Glutamatergic neuron (in vitro differentiated cells): ENCODE measurements at regions not wholly inside any gene's neighbourhood (a gene's known extent, or its start where the extent isn't known, plus 50 kb on each side); places are given as distances from the start of the nearest gene placed in this dataset.

Source experiments
- DNase-seq: peaks from one replicate; pipeline ENCODE4 v3.0.0; 2022
- H3K27ac Mint-ChIP-seq: one replicate; pipeline ENCODE4 v1.8.0; 2020; ENCODE audit warnings: mild to moderate bottlenecking, mixed read lengths, inconsistent platforms; ENCODE audit not compliant: unreplicated experiment
- H3K27me3 Mint-ChIP-seq: one replicate; pipeline ENCODE4 v1.8.0; 2020; ENCODE audit warnings: mild to moderate bottlenecking, moderate library complexity, mixed read lengths, inconsistent platforms; ENCODE audit not compliant: unreplicated experiment
- H3K36me3 Mint-ChIP-seq: one replicate; pipeline ENCODE4 v1.8.0; 2020; ENCODE audit warnings: mild to moderate bottlenecking, mixed read lengths, inconsistent platforms; ENCODE audit not compliant: unreplicated experiment
- H3K4me1 Mint-ChIP-seq: one replicate; pipeline ENCODE4 v1.8.0; 2020; ENCODE audit warnings: mild to moderate bottlenecking, low read depth, mixed read lengths, inconsistent platforms; ENCODE audit not compliant: unreplicated experiment
- H3K4me3 Mint-ChIP-seq: one replicate; pipeline ENCODE4 v1.8.0; 2020; ENCODE audit warnings: mild to moderate bottlenecking, mixed read lengths, inconsistent platforms; ENCODE audit not compliant: unreplicated experiment
- H3K9me3 Mint-ChIP-seq: one replicate; pipeline ENCODE4 v1.8.0; 2020; ENCODE audit warnings: mild to moderate bottlenecking, moderate library complexity, mixed read lengths, inconsistent platforms; ENCODE audit not compliant: unreplicated experiment
- CTCF ChIP-seq: fragments of 200-600 bp; sonication (generic); IDR thresholded peaks from one replicate; pipeline ENCODE4 v1.5.0; 2021; ENCODE audit not compliant: partially characterized antibody, unreplicated experiment

GRCh38 chr22:48097723-48098122, 1335.3 kb downstream of the TBC1D22A start:
- Mint-ChIP-seq H3K4me3 (no peak overlapping the region), H3K36me3 (no peaks in the 10 kb centered on the region), H3K4me1 (peaks cover 3% of the 10 kb centered on the region), H3K27ac (no peak overlapping the region), H3K9me3 (peaks cover 16% of the 10 kb centered on the region), H3K27me3 (no peaks in the 10 kb centered on the region)
- DNase-seq, result no peak
- no peak for TF ChIP-seq CTCF

DNA sequence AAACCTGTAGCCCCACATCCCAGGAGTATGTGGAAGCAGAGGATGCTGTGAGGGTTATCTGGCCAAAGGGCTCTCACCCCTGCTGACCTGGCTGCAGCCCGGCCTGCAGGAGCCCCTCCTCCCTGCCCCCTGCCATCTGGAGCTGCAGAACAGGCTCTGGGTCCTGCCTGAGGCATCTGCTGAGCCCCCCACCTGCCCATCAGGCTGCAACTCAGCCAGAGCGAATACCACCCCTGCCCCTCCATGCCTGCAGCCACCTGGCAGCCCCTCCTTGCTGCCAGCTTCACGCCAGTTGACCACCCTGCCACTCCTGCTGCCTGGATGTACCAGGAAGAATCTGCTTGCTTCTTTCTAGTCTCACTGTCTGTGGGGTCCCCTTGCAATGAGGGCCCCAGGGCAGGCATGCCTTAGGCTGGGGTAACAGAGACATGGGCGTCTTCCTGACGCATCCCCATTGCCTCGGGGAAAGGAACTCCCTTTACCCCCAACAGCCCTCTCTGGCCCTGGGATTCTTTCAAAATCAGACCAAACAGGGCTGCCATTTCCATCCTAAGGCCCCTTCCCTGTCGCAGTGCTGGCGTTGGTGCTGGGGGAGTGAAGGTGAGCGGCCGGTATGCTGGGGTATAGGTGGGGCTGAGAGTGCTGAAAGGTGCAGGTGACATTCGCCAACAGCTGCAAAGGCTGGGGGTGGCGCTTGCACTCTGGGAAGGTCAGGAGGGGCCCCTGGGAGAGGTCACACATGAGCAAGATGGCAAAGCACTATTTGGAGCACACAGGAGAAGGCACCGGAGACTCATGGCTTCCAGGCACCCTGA, 1334.6 kb downstream of the TBC1D22A start:
- Mint-ChIP-seq H3K4me3 (peak overlapping the region; percentile 52), H3K4me1 (peaks cover 3% of the 10 kb centered on the region), H3K27me3 (no peaks in the 10 kb centered on the region), H3K36me3 (no peaks in the 10 kb centered on the region), H3K27ac (no peak overlapping the region), H3K9me3 (peaks cover 11% of the 10 kb centered on the region)
- DNase-seq, result no peak
- TF ChIP-seq CTCF, result no peak

DNA sequence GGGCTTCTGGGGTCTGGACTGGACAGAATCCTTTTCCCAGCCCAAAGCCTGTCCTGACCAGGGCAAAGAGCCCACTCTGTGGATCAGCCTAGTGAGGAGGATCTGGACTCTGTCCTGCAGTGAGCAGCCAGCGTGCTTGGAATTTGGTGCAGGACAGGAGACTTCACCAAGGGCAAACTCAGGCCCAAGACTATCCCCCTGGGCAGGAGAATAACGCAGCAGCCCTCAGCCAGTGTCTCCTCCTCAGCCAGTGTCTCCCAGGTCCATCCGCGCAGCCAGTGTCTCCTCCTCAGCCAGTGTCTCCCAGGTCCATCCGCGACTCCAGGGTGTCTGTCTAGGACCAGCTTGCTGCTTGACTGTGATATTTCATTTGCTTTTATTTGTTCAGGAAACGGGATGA, 1334.0 kb downstream of the TBC1D22A start:
- H3K27me3 Mint-ChIP-seq, result no peaks in the 10 kb centered on the region
- no peak for DNase-seq
- H3K4me1 Mint-ChIP-seq, result peaks cover 3% of the 10 kb centered on the region
- no peaks in the 10 kb centered on the region for H3K36me3 Mint-ChIP-seq
- peaks cover 9% of the 10 kb centered on the region for H3K9me3 Mint-ChIP-seq
- no peak overlapping the region for H3K27ac Mint-ChIP-seq
- TF ChIP-seq CTCF, result no peak
- peak overlapping the region; percentile 52 for H3K4me3 Mint-ChIP-seq

- no peak for TF ChIP-seq CTCF
- no peak for DNase-seq
- H3K27me3 Mint-ChIP-seq, result peaks cover 6% of the 10 kb centered on the region
- peaks cover 7% of the 10 kb centered on the region for H3K9me3 Mint-ChIP-seq
- no peak overlapping the region for H3K27ac Mint-ChIP-seq
- no peaks in the 10 kb centered on the region for H3K36me3 Mint-ChIP-seq
- H3K4me1 Mint-ChIP-seq, result peaks cover 3% of the 10 kb centered on the region
- H3K4me3 Mint-ChIP-seq, result no peak overlapping the region
Observed at GRCh38 chr22:48093981-48094380, 1331.5 kb downstream of the TBC1D22A start.

DNA sequence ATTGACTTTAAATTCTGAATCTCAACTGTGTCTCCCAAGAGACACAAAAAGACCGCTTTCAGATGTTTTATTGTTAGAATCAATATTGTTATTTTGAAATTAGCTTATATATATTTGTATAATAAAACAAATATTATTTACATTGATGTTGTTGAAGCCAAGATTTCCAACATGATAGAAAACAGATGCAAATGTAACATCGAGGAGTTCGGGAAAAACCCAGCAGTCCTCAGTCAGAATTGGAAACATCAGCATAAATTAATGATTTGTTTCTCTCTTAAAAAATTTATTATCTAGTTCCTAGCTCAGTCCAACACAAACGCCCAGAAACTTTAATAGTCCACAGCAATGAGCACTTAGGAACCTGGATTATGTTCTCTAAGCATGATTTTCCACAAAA, 1330.4 kb downstream of the TBC1D22A start:
- Mint-ChIP-seq H3K9me3 (peaks cover 7% of the 10 kb centered on the region), H3K27ac (no peak overlapping the region), H3K4me3 (no peak overlapping the region), H3K27me3 (peaks cover 6% of the 10 kb centered on the region), H3K36me3 (no peaks in the 10 kb centered on the region), H3K4me1 (peaks cover 3% of the 10 kb centered on the region)
- TF ChIP-seq CTCF, result no peak
- DNase-seq, result no peak
